NCI-H748 treated with DMSO at 0.1 percent for 48 hours (cell line): ENCODE measurements at regions not wholly inside any gene's neighbourhood (a gene's known extent, or its start where the extent isn't known, plus 50 kb on each side); places are given as distances from the start of the nearest gene placed in this dataset.
"Not testable (repeated sequence)": the region's sequence is repeated elsewhere in the genome, so short reads cannot be mapped to it uniquely, and the experiment has no call there.

ENCODE experiments used
- DNase-seq: peaks from one replicate; lab custom pipeline; 2025; lab: John Stamatoyannopoulos, UW

GRCh38 chr18:8499810-8500675 is 109.2 kb upstream of the RAB12 start:
- no peak for DNase-seq

DNA sequence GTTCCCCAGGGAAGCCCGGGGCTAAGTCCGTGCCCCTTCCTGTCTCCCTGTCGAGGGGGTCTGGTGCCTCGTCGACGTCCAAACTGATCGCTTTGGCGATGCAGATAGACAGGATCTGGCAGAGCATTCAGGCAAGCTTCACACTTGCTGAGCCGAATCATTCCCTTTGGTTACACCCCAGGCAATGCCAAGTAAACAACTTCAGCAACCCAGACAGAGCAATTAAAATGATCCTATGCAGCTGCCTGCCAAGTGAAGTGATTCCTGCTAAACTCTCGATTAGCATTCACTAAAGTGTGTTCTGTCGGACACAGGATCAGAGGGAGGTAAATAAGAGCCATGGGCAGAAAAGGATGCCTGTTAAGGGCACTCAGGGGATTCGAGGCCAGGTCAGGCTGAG is 108.2 kb upstream of the RAB12 start:
- peak; percentile 5 for DNase-seq

DNA sequence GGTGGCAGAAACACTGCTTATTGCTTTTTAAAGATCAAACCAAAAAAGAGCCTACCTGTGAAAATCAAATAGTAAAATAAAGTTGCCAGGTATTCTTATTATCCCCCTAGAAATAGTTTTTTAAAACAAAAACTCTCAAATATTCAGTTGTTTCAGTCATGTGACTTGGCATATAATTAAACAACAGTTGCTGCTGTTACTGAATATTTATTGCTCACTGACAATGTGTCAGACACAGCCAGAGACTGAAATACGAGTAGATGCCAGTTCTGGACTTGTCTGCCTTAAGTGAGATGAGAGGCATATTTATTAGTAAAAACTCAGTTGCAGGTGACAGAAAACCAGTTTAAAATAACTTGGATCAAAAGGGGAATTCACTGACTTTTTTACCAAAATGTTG is 106.0 kb upstream of the RAB12 start:
- no peak for DNase-seq

GRCh38 chr18:8504424-8504823 is 104.8 kb upstream of the RAB12 start:
- no peak for DNase-seq

- no peak for DNase-seq
These were observed 104.3 kb upstream of the RAB12 start for GRCh38 chr18:8504880-8505435.

GRCh38 chr18:8506251-8507049 is 102.8 kb upstream of the RAB12 start:
- DNase-seq: no peak

DNA sequence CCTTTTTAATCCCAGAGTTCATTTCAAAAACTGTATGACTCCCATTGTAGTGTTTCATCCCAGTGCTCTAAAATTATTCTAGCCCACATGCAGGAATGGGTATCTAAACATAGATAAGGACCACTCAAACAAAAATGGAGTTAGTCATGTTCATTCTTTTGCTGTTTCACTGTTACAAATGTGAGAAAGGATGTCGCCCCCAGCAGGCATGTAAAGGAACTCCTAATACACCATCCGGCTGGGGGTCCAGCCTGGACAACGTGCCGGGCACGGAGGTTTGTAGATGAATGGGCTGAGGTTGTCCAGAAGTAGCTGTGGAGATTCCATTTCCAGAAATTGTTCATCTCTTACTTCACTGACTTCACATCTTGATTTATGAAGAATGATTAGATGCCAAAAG is 101.9 kb upstream of the RAB12 start:
- DNase-seq: no peak

DNA sequence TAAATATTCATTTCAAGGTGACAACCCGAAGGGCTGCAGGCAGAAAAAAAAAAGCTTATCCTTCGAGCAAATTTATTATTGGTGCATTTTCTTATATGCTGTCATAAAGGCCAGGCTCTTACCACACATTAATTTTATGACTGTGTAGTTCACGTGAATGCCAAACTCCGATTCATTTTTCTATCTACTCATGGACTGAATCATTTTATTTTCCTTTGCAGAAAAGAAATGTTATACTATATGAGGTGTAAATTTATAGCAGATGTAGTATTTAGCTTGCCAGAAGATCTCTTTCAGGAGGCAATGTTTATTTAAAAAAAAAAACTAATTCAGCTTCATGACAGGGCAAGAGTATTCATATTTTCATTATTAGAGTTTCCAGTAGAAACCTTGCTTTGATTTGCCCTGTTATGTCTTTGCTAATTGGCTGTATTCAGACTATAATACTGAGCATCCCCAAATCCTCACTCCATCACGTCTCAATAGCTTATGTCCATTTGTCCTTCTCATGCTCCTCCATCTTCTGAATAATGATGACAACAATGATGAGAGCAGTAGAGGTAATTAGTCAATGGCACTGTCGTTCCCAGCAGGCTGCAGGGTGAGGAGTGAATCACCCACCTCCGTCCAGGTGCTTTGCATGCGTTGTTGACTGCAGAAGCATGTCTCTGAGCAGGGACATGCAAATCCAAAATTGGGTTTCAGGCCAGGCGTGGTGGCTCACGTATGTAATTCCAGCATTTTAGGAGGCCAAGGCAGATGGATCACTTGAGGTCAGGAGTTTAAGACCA is 101.1 kb upstream of the RAB12 start:
- no peak for DNase-seq

GRCh38 chr18:8513249-8513648 is 96.0 kb upstream of the RAB12 start:
- no peak for DNase-seq

DNA sequence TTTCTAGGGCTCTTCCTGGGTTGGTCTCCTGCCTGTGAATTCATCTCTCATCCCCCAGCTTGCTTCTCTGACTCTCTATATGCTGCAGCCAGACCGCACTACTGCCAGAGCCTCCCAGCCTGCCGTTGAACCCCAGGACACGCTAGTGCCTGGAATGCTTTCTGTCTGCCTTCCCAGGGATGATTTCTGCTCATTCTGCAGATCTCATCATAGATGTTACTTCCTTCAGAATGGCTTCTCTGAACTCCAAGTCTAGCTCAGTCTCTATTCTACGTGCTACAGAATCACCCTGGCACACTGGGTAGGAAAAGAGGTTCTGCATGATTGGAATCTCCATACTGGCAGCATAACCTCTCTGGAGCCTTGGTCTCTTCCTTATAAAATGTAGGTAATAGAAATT is 94.8 kb upstream of the RAB12 start:
- no peak for DNase-seq

DNA sequence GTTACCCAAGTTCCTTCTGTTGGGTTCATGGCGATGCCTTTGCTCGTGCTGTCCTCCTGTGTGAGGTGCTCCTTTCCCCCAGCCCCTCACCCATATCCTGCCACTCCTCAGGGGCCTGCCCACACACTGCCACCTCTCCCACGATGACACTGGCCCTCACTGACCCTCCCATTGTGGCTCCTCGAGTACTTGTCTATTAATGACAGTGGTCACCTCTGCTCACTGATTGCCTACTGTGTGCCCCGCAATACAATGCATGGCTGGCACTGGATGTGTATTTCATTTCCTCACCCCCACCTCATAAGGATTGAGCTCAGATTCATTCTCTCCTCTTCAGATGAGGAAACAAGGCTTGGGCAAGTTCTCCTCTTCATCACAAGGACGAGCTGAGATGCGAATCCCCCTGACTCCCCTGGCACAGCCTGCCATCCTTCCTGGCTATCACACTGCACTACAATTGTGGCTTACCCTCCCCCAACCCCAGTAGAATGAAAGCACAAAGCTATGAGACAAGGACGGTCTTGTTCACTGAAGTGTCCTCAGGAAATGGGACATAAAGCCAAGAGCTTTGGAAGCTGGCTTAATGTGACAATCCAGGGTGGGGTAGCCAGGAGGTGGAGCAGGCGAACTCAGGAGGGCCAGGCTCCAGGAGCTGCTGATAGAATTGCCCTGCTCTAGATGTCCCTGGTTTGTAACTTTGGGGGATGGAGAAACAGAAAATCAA is 93.9 kb upstream of the RAB12 start:
- no peak for DNase-seq

DNA sequence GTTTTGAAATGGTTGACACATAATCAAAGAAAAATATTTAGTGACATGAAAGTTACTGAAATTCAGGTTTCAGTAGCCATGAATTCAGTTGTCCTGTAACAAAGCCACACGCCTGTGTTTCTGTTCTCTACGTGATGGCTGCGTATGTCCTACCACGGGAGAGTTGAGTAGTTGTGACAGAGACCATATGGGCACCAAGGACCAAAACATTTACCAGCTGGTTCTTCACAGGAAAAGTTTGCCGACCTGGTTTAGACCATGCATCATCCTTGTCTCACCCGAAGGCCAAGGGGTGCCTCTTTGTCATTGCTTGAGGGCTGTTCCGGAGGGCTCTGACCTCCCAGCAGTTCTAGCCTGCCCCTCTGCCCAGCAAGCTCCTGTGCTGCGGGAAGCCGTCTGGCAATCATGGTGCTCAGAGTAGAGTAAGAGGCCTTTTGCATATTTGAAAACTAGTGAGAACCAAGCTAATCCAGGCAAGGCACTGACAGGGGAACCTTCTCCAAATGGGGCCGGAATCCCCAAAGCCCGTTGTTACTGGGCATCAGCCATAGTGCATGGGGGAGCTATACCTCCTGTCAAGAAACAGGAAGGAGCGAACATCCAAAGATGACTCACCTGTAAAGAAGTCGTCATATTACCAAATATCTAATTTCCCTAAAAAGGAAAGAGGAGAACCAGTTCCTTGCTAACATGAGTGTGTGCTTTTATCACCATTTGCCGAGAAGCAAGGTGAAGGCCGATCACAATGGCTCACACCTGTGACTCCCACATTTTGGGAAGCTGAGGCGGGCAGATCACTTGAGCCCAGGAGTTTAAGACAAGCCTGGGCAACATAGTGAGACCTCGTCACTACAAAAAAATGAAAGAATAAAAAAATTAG is 92.6 kb upstream of the RAB12 start:
- no peak for DNase-seq

- no peak for DNase-seq
These were observed 92.0 kb upstream of the RAB12 start for GRCh38 chr18:8517276-8517675.

DNA sequence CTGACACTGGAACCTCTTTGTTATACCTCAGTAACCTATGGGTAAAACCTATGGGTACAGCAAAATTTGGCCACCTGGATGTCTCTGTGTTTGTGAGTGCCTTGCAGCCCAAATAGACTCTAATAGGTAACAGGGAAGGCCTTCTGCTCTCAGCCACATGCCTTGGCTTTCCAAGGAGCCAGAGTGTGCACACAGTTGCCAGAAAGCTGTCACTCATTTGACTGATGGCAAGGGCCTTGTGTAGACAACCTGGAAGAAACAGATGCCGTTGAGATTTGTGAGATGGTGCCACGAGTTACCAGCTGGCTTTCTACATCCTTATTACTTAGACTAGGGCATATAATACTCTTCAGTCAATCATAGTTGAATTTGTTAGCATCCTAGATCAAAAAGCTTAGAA is 90.1 kb upstream of the RAB12 start:
- DNase-seq: no peak

- DNase-seq: no peak
These were observed 89.0 kb upstream of the RAB12 start for GRCh38 chr18:8520266-8520665.

GRCh38 chr18:8522756-8523155 is 86.5 kb upstream of the RAB12 start:
- DNase-seq: no peak

- DNase-seq: no peak
These were observed 83.5 kb upstream of the RAB12 start for GRCh38 chr18:8525692-8526091.

GRCh38 chr18:8526332-8526731 is 82.9 kb upstream of the RAB12 start:
- no peak for DNase-seq

DNA sequence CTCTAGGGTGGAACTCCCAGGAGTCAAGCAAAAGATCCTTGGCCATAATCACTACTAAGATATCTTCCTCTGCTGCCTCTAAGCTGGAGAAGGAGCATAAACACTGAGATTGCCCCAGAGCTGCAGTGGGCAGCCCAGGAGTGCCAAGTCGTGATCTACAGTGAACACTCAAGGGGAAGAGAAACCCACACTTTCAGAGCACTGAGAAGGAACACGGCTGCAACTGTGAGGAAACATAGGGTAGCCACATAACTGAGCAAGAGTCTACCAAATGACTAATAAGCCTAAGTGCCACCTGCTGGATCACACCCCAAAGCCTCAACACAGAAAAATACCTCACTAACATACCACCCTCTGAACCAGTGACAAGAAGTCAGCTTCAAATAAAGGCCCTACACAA is 79.6 kb upstream of the RAB12 start:
- DNase-seq: no peak

GRCh38 chr18:8531084-8531483 is 78.2 kb upstream of the RAB12 start:
- not testable (repeated sequence) for DNase-seq

- no peak for DNase-seq
These were observed 73.0 kb upstream of the RAB12 start for GRCh38 chr18:8536231-8536630.
